WTC11 (cell line): ENCODE measurements at regions not wholly inside any gene's neighbourhood (a gene's known extent, or its start where the extent isn't known, plus 50 kb on each side); places are given as distances from the start of the nearest gene placed in this dataset.

Experiments
- ATAC-seq: fragments of 200-7000 bp; cut with Tn5 transposase; 2 replicates; pipeline ENCODE4 v1.10.0; 2021; ENCODE audit warnings: mild to moderate bottlenecking, moderate library complexity
- CTCF ChIA-PET: fragments of 300-600 bp; sonication (Branson Sonifier 250); formaldehyde crosslinking; loops from one replicate; lab custom pipeline; 2021; ENCODE audit warnings: antibody characterized with exemption; lab: Charles Lee
- POLR2A ChIA-PET: fragments of 350-600 bp; sonication (Branson Sonifier 250); formaldehyde crosslinking; loops from one replicate; lab custom pipeline; 2021; ENCODE audit warnings: antibody characterized with exemption; lab: Charles Lee
- DNase-seq: peaks from one replicate; pipeline ENCODE4 v3.0.0; 2021; ENCODE audit warnings: low spot score
- H3K27ac Mint-ChIP-seq: 2 replicates; pipeline ENCODE4 v1.8.0; 2021; ENCODE audit warnings: mixed read lengths
- H3K27me3 Mint-ChIP-seq: 2 replicates; pipeline ENCODE4 v1.8.0; 2021; ENCODE audit warnings: low read depth, mild to moderate bottlenecking, moderate library complexity, mixed read lengths
- H3K36me3 Mint-ChIP-seq: 2 replicates; pipeline ENCODE4 v1.8.0; 2021; ENCODE audit warnings: mixed read lengths
- H3K4me1 Mint-ChIP-seq: 2 replicates; pipeline ENCODE4 v1.8.0; 2022; ENCODE audit warnings: mixed read lengths
- H3K4me3 Mint-ChIP-seq: 2 replicates; pipeline ENCODE4 v1.8.0; 2021; ENCODE audit warnings: mild to moderate bottlenecking, moderate library complexity, mixed read lengths
- H3K9me3 Mint-ChIP-seq: 2 replicates; pipeline ENCODE4 v1.8.0; 2021; ENCODE audit warnings: mixed read lengths
- AR ChIP-seq: fragments of 250-450 bp; sonication (Bioruptor Pico); IDR thresholded peaks from 2 replicates; pipeline ENCODE4 v1.9.0; 2021; ENCODE audit warnings: mild to moderate bottlenecking
- ATF3 ChIP-seq: sonication (generic); formaldehyde crosslinking; conservative IDR thresholded peaks from 2 replicates; pipeline ENCODE4 v1.8.1; 2022; ENCODE audit warnings: mild to moderate bottlenecking, missing genetic modification reagents
- CREM ChIP-seq: sonication (generic); formaldehyde crosslinking; IDR thresholded peaks from 2 replicates; pipeline ENCODE4 v1.8.1; 2022; ENCODE audit warnings: mild to moderate bottlenecking, missing genetic modification reagents, moderate library complexity
- ELF4 ChIP-seq: sonication (generic); formaldehyde crosslinking; IDR thresholded peaks from 2 replicates; pipeline ENCODE4 v1.8.1; 2022; ENCODE audit warnings: low read depth, mild to moderate bottlenecking, moderate library complexity, missing genetic modification reagents
- ESRRA ChIP-seq: sonication (generic); formaldehyde crosslinking; IDR thresholded peaks from 2 replicates; pipeline ENCODE4 v1.8.1; 2022; ENCODE audit warnings: mild to moderate bottlenecking, missing genetic modification reagents, borderline replicate concordance
- FOXP1 ChIP-seq: sonication (generic); formaldehyde crosslinking; IDR thresholded peaks from 2 replicates; pipeline ENCODE4 v1.8.0; 2022; ENCODE audit warnings: missing genetic modification reagents, mild to moderate bottlenecking, moderate library complexity, borderline replicate concordance
- GRHL2 ChIP-seq: fragments of 250-450 bp; sonication (Bioruptor Pico); IDR thresholded peaks from 2 replicates; pipeline ENCODE4 v1.8.0; 2022; ENCODE audit warnings: mild to moderate bottlenecking, moderate library complexity; ENCODE audit not compliant: insufficient replicate concordance, severe bottlenecking
- HMGA2 ChIP-seq: fragments of 250-450 bp; sonication (Bioruptor Pico); IDR thresholded peaks from 2 replicates; pipeline ENCODE4 v1.4.0; 2021; ENCODE audit warnings: mild to moderate bottlenecking, moderate library complexity
- IRF2 ChIP-seq: sonication (generic); formaldehyde crosslinking; IDR thresholded peaks from 2 replicates; pipeline ENCODE4 v1.8.0; 2022; ENCODE audit warnings: low read depth, missing genetic modification reagents, borderline replicate concordance
- JAZF1 ChIP-seq: fragments of 250-450 bp; sonication (Bioruptor Pico); IDR thresholded peaks from 2 replicates; pipeline ENCODE4 v1.9.0; 2021; ENCODE audit warnings: moderate library complexity, mild to moderate bottlenecking, inconsistent platforms
- JUN ChIP-seq: sonication (generic); formaldehyde crosslinking; IDR thresholded peaks from 2 replicates; pipeline ENCODE4 v1.8.0; 2023; ENCODE audit warnings: mild to moderate bottlenecking, missing genetic modification reagents
- MYBL2 ChIP-seq: sonication (generic); formaldehyde crosslinking; IDR thresholded peaks from 2 replicates; pipeline ENCODE4 v1.8.1; 2023; ENCODE audit warnings: mild to moderate bottlenecking, moderate library complexity, missing genetic modification reagents
- NFYB ChIP-seq: sonication (generic); formaldehyde crosslinking; conservative IDR thresholded peaks from 2 replicates; pipeline ENCODE4 v1.8.0; 2022; ENCODE audit warnings: low read depth, missing genetic modification reagents
- NR1H2 ChIP-seq: sonication (generic); formaldehyde crosslinking; IDR thresholded peaks from 2 replicates; pipeline ENCODE4 v1.9.0; 2021; ENCODE audit warnings: mild to moderate bottlenecking, moderate library complexity, missing genetic modification reagents
- NR3C1 ChIP-seq: sonication (generic); formaldehyde crosslinking; conservative IDR thresholded peaks from 2 replicates; pipeline ENCODE4 v1.8.1; 2023; ENCODE audit warnings: low read depth, mild to moderate bottlenecking, missing genetic modification reagents
- PREB ChIP-seq: sonication (generic); formaldehyde crosslinking; IDR thresholded peaks from 2 replicates; pipeline ENCODE4 v1.8.1; 2022; ENCODE audit warnings: mild to moderate bottlenecking, missing genetic modification reagents, moderate library complexity, borderline replicate concordance
- STAT6 ChIP-seq: sonication (generic); formaldehyde crosslinking; conservative IDR thresholded peaks from 2 replicates; pipeline ENCODE4 v1.8.1; 2023; ENCODE audit warnings: mild to moderate bottlenecking, low read depth, missing genetic modification reagents, moderate library complexity
- TEAD1 ChIP-seq: sonication (generic); formaldehyde crosslinking; IDR thresholded peaks from 2 replicates; pipeline ENCODE4 v1.8.0; 2022; ENCODE audit warnings: mild to moderate bottlenecking, missing genetic modification reagents
- TP53 ChIP-seq: sonication (generic); formaldehyde crosslinking; IDR thresholded peaks from 2 replicates; pipeline ENCODE4 v1.8.1; 2023; ENCODE audit warnings: mild to moderate bottlenecking, missing genetic modification reagents
- ZMAT4 ChIP-seq: fragments of 250-450 bp; sonication (Bioruptor Pico); IDR thresholded peaks from 2 replicates; pipeline ENCODE4 v1.9.0; 2021; ENCODE audit warnings: mild to moderate bottlenecking
- ZNF138 ChIP-seq: sonication (generic); formaldehyde crosslinking; conservative IDR thresholded peaks from 2 replicates; pipeline ENCODE4 v1.8.1; 2022; ENCODE audit warnings: mild to moderate bottlenecking, moderate library complexity, missing genetic modification reagents
- ZSCAN18 ChIP-seq: fragments of 250-450 bp; sonication (Bioruptor Pico); IDR thresholded peaks from 2 replicates; pipeline ENCODE4 v2.1.2; 2022; ENCODE audit warnings: mild to moderate bottlenecking, moderate library complexity

- H3K27ac Mint-ChIP-seq: peak overlapping the region; percentile 96
- H3K4me1 Mint-ChIP-seq: peaks cover 66% of the 10 kb centered on the region
- CTCF ChIA-PET: interaction anchor here (1.6 kb wide), 1 partner anchor 135 kb away, joined by 3 read pairs; no protein-coding TSS in a partner anchor
These were observed 297.3 kb downstream of the GUCY2F start for GRCh38 chrX:109184506-109185139.

GRCh38 chrX:109172091-109172602 is 309.7 kb downstream of the GUCY2F start:
- Mint-ChIP-seq H3K27ac (no peak overlapping the region), H3K4me1 (no peaks in the 10 kb centered on the region), H3K27me3 (no peaks in the 10 kb centered on the region; the same call in 1 of the 2 replicates), H3K9me3 (peaks cover 12% of the 10 kb centered on the region), H3K36me3 (peaks cover 8% of the 10 kb centered on the region), H3K4me3 (no peak overlapping the region)
- DNase-seq: no peak
- TF ChIP-seq JUN (CRISPR knock-in tag) (no peak), ELF4 (CRISPR knock-in tag) (no peak), ESRRA (CRISPR knock-in tag) (no peak), STAT6 (CRISPR knock-in tag) (no peak), NR3C1 (CRISPR knock-in tag) (no peak), CREM (CRISPR knock-in tag) (no peak), TP53 (CRISPR knock-in tag) (no peak), NFYB (CRISPR knock-in tag) (no peak), MYBL2 (CRISPR knock-in tag) (no peak), ZSCAN18 (CRISPR knock-in tag) (no peak), HMGA2 (CRISPR knock-in tag) (no peak), AR (CRISPR knock-in tag) (no peak), TEAD1 (no peak), FOXP1 (CRISPR knock-in tag) (no peak), PREB (no peak), ATF3 (CRISPR knock-in tag) (no peak), GRHL2 (no peak), ZMAT4 (CRISPR knock-in tag) (no peak), ZNF138 (CRISPR knock-in tag) (no peak)
- ATAC-seq: no peak
- CTCF ChIA-PET: no interaction called here
- POLR2A ChIA-PET: no interaction called here

More at GRCh38 chrX:109184506-109185139, 297.3 kb downstream of the GUCY2F start:
- ATAC-seq (peak; percentile 46; the same call in 1 of the 2 replicates), DNase-seq (no peak)
- H3K4me3 Mint-ChIP-seq: peak overlapping the region; percentile 32
- H3K9me3 Mint-ChIP-seq: peaks cover 12% of the 10 kb centered on the region
- H3K36me3 Mint-ChIP-seq: peaks cover 10% of the 10 kb centered on the region
- H3K27me3 Mint-ChIP-seq: no peaks in the 10 kb centered on the region; the same call in 1 of the 2 replicates
- no peak for TF ChIP-seq NR1H2 (CRISPR knock-in tag)
- TF ChIP-seq TP53 (CRISPR knock-in tag): no peak
- TF ChIP-seq GRHL2: no peak
- no peak for TF ChIP-seq IRF2 (CRISPR knock-in tag)
- TF ChIP-seq JAZF1 (CRISPR knock-in tag): no peak
- POLR2A ChIA-PET: no interaction called here
